GM21515 (cell line): ENCODE measurements at regions not wholly inside any gene's neighbourhood (a gene's known extent, or its start where the extent isn't known, plus 50 kb on each side); places are given as distances from the start of the nearest gene placed in this dataset.
"Not testable (repeated sequence)": the region's sequence is repeated elsewhere in the genome, so short reads cannot be mapped to it uniquely, and the experiment has no call there.

ENCODE experiments used
- ATAC-seq: cut with Tn5 transposase; IDR thresholded peaks from one replicate; pipeline ENCODE4 v1.9.1; 2021; ENCODE audit not compliant: unreplicated experiment

DNA sequence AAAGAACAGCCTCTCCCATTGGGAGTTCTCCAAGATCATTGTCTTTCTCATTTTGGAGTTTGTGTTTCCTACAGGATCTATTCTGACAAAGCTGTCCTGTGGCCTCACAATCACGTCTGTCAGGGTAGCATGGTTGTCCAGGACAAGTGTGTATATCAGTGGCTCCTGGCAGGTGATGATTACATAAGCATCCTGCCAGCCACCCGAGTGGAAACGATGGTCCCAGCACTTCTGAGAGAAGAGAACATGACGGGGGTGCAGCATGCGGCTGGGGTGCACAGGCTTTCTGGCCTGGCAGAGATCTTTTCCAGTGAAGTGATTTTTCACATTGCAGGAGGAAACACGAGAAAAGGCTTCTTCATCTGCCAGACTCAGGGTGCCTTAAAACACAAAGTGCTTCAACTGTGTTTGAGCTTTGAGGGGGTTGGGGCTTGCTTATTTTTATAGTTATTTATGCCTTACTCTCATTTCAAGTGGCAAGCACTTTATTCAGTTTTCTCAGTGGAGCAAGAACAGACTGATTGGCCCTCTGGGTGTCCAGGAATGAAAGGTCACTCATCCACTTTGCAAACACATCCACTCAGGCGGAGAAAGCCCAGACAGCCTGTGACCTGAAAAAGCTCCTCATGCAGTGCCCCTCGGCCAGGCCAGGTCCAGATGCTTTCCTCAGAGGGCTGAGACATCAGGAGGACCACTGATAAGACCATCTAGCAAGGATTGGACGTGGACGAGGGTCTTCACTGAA is 186.0 kb downstream of the DUSP10 start:
- ATAC-seq, result no peak

DNA sequence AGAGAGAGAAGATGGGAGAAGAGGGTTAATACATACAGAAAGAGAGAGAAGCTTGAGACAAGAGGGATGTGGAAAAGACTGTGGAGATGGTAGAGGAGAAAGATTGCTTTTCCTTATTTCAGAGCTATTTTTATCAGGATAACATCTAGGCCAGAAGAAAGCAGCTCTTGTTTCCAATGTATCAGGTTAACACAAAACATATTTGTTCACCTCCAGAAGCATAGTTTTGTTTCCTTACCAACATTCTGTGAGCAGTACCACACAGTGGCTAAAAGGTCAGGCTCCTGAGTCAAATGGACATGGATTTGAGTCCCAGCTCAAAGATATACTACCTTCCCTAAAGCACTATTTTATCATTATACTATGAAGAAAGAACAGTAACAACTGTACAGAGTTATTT is 185.5 kb downstream of the DUSP10 start:
- no peak for ATAC-seq

- ATAC-seq, result no peak
Measured at GRCh38 chr1:221557013-221557412, 184.9 kb downstream of the DUSP10 start.

DNA sequence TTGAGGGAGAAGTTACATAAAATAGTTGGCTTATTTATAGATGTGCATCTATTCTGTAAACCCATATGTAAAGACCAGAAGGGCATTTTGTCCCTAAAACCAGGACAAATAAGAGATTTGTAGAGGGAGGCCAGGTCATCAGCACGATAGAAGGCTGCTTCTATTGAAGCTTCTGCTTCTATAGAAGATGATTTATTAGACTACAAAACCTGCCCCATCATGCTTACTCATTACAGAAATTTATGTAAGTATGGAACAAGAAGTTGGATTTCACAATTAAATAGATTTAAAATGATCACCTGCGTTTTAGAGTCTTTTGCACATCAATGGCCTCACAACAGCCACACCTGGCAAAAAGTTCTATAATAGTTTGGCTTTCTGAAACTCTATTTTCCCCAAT is 183.5 kb downstream of the DUSP10 start:
- no peak for ATAC-seq

DNA sequence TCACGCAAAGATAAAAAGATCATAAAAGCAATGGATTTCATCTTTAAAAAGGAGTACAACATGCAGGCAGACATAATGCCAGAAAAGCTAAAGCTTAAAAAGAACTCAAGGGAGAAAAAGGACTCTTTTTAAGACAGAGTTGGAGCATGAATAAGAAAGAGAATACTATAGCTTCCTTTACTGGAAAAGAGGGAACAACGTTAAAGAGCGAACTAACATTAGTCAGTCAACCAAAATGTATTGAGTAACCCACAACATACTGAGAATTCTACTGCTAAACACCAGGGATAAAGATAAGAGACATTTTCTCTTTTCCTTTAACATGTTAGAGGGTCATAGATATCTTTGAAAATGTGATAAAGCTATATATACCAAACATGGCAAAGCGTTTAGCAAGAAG is 182.0 kb downstream of the DUSP10 start:
- ATAC-seq, result no peak

DNA sequence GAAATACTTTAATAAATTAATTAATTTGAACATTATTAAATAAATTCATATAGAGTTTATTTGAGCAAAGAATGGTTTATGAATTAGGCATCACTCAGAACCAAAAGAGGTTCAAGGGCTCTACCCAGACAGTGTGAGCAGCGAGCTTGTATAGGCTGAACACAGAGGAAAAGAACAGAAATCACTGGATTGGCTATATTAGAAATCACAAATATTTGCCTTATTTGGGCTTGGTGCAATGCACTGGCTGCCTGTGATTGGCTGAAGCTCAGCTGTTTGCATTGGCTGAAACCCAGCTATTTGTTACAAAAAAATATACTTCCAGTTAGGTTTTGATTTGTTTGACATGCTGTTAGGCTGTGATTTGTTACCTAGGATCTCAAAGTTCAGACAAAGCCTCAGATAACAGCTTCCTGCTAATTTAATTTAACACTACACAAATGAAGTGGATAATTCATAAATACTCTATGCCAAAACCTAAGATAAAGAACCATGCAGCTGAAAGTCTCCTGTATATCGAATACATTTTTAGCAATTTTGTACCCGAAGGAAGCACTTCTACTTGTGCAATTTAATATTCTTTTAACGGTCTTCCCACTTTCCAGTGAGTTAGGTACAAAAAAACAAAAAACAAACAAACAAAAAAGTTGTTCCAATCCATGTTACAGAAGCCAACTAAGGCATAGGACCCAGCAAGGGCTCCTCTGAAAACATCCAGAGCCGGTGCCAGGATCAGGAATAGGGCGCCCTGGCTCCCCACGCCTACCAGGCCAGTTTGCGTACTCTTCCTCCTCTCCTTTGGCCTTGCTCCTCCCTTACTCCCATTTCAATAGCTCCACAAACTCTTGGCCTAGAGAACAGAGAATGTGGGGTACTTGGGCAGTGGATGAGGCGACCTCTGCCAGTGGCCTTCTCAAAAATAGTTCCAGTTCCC is 179.1 kb downstream of the DUSP10 start:
- ATAC-seq, result no peak

GRCh38 chr1:221563476-221563921 is 178.4 kb downstream of the DUSP10 start:
- ATAC-seq, result no peak

GRCh38 chr1:221564891-221565290 is 177.0 kb downstream of the DUSP10 start:
- no peak for ATAC-seq

- no peak for ATAC-seq
Measured at GRCh38 chr1:221565711-221566110, 176.2 kb downstream of the DUSP10 start.

DNA sequence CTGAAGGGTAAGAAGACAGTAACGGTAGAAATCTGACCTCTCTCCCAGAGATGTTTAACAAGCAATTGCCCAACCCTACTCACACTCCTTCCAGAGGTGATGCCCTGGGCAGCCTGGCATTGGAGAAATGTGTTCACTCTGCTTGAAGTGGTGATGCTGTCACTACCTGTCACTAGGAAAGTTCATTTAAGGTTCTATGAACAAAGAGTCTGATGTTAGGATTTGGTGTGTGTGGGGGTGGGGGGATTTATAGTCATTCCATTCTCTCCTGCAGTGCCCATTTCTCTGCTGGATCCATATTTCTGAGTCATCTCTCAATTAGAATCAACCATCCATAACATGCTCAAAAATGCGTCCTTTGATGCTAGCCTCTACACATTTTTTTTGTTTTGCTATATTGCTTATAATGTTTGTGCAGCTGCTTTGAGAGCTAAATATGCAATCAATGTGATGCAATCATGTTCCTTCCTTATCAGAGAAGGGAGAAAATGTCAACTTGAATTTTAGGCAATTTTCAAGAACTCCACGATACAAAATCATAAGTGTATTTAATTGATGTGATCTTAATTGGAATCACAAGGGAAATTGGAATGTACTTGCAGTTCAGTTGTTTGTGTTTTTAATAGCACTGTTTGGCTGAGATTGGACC is 173.9 kb downstream of the DUSP10 start:
- no peak for ATAC-seq

- no peak for ATAC-seq
Measured at GRCh38 chr1:221573756-221574155, 168.1 kb downstream of the DUSP10 start.

DNA sequence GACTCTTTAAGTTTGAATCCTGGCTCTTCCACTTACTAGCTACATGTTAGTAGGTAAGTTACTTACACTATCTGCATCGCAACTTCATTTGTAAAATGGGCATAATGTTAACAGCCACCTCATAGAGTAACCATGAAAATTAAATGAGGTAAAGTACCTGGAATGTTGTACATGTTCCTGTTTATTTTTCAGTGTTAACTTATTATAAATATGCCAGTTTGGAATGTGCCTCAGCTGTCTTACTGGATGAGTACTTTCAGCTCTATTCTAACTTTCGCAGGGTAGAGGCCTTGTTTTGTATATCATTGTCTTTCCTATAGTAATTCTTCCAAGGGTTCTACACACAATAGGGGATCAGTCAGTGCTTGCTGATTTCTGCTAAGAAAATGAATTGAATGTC is 167.4 kb downstream of the DUSP10 start:
- no peak for ATAC-seq

DNA sequence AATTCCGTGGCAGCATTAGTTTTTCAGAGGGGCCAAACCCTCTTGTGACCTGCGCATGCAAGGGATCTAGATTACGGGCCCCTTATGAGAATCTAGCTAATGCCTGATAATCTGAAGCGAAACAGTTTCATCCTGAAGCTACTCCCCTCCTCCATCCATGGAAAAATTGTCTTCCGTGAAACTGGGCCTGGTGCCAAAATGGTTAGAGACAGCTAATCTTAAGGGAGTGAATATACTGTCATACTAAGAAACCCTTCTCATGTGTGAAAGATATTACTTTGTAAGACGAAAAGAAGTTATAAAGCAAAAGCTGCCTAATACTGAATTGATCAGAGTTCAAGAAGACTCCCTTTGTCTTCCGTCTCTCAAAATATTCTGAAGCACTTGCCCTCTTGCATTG is 166.3 kb downstream of the DUSP10 start:
- ATAC-seq, result no peak

GRCh38 chr1:221576268-221576667 is 165.6 kb downstream of the DUSP10 start:
- no peak for ATAC-seq

DNA sequence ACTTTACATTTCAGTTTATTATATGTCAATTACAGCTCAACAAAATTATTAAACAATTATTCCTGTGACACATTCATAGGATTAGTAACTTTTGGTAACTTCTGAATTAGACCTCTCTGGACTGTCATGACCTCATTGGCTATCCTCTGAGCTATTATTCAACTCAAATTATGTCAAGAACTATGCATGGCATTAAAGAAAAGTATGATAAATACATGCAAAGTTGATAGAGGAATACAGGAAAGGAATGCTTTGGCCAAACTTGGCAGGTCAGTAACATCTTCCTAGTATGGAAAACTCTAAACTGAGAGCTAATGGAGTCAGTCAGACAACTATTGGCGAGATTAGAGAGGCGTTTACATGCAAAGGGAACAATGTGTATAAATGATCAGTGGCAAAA is 158.4 kb downstream of the DUSP10 start:
- ATAC-seq, result no peak

GRCh38 chr1:221587013-221587412 is 154.9 kb downstream of the DUSP10 start:
- not testable (repeated sequence) for ATAC-seq

- ATAC-seq, result not testable (repeated sequence)
Measured at GRCh38 chr1:221591250-221591649, 150.6 kb downstream of the DUSP10 start.

GRCh38 chr1:221594576-221594975 is 147.3 kb downstream of the DUSP10 start:
- ATAC-seq, result no peak

GRCh38 chr1:221598122-221598521 is 143.8 kb downstream of the DUSP10 start:
- ATAC-seq, result no peak

DNA sequence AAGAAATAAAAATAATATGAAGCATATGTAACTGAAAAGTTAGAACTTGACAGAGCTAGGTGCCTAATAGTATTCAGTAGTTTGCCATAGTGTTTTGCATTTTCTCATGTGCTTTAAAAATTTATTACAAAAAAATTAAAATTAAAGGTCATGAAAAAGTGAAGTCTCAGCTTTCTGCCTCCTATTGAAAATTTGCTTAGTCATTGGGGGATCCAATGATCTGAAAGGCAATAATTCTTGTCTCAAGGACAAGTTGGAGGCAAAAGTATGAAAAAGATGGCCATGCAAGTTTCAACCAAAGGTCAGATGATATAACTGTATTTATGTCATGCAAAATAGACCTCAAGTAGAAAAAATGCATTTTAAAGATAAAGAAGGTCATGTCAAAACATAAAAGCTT is 140.7 kb downstream of the DUSP10 start:
- ATAC-seq, result no peak

DNA sequence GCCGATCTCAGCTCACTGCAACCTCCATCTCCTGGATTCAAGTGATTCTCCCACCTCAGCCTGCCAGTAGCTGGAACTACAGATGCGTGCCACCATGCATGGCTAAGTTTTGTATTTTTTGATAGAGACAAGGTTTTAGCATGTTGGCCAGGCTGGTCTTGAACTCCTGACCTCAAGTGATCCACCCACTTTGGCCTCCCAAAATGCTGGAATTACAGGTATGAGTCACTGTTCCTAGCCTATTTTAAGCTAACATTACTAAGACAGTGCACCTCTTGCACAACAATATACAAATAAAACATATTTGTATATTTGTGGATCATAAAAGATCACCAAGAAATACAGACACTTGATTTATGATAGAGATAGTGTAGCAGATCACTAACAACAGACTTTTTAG is 139.1 kb downstream of the DUSP10 start:
- no peak for ATAC-seq

DNA sequence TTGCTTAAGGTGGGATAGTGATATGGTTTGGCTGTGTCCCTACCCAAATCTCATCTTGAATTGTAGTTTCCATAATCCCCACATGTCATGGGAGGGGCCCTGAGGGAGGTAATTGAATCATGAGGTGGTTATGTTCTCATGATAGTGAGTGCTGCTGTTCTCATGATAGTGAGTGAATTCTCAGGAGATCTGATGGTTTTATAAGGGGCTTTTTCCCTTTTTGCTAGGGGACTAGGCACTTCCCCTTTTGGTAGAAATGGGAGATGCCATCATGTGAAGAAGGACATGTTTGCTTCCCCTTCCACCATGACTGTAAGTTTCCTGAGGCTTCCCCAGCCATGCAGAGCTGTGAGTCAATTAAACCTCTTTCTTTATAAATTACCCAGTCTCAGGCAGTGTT is 137.5 kb downstream of the DUSP10 start:
- ATAC-seq, result not testable (repeated sequence)
